Thyroid gland (tissue), 4 donors: ENCODE measurements at regions not wholly inside any gene's neighbourhood (a gene's known extent, or its start where the extent isn't known, plus 50 kb on each side); places are given as distances from the start of the nearest gene placed in this dataset.

ENCODE experiments used
- POLR2A ChIP-seq, 2 donors: fragments of 450-650 bp; IDR thresholded peaks; one replicate each; pipeline ENCODE4 v1.6.1; 2017; ENCODE audit warnings: antibody characterized with exemption in 2 of 2, mild to moderate bottlenecking in 2 of 2, moderate library complexity in 1 of 2
- TF ChIP-seq, protein P1 (sequence below), 6 experiments: fragments of 200-600 bp in 3 of 6; fragments of 450-650 bp in 3 of 6; sonication (generic) in 3 of 6; IDR thresholded peaks; one replicate each; pipeline ENCODE4 v1.5.1; 2016 to 2019; ENCODE audit warnings: antibody characterized with exemption in 6 of 6, mild to moderate bottlenecking in 2 of 6, inconsistent platforms in 1 of 6, moderate library complexity in 1 of 6

DNA sequence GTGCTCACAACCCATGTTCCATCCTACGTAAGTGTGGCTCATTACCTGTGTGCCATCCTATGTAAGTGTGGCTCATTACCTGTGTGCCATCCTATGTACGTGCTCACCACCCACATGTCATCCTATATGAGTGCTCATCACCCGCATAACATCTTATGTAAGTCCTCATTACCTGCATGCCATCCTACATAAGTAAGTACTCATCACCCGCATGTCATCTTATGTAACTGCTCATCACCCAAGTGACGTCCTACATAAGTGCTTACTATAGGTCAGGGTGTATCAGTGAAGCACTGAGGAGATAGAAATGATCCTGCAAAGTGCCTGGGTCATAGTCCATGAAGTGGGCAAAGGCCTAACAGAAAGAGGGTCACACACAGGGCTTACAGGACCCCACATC lies 93.1 kb downstream of the AXIN2 start:
- TF ChIP-seq, protein P1, sequence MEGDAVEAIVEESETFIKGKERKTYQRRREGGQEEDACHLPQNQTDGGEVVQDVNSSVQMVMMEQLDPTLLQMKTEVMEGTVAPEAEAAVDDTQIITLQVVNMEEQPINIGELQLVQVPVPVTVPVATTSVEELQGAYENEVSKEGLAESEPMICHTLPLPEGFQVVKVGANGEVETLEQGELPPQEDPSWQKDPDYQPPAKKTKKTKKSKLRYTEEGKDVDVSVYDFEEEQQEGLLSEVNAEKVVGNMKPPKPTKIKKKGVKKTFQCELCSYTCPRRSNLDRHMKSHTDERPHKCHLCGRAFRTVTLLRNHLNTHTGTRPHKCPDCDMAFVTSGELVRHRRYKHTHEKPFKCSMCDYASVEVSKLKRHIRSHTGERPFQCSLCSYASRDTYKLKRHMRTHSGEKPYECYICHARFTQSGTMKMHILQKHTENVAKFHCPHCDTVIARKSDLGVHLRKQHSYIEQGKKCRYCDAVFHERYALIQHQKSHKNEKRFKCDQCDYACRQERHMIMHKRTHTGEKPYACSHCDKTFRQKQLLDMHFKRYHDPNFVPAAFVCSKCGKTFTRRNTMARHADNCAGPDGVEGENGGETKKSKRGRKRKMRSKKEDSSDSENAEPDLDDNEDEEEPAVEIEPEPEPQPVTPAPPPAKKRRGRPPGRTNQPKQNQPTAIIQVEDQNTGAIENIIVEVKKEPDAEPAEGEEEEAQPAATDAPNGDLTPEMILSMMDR (IDR thresholded peaks at IDR 0.05): no peak
- no peak for TF ChIP-seq POLR2A (IDR thresholded peaks at IDR 0.05)
